HL-60 (cell line): ENCODE measurements at regions not wholly inside any gene's neighbourhood (a gene's known extent, or its start where the extent isn't known, plus 50 kb on each side); places are given as distances from the start of the nearest gene placed in this dataset.

Experiments
- DNase-seq, 2 experiments: peaks; one replicate each; pipeline ENCODE4 v3.0.0-alpha.2; 2010 to 2020; ENCODE audit warnings: low read depth in 1 of 2, low spot score in 1 of 2
- H3K27ac ChIP-seq: fragments of 250-450 bp; sonication (Bioruptor Pico); replicated peaks from 2 replicates; pipeline ENCODE4 v1.5.1; 2020; ENCODE audit warnings: mild to moderate bottlenecking, moderate library complexity
- H3K27me3 ChIP-seq: fragments of 250-450 bp; sonication (Bioruptor Pico); 2 replicates; pipeline ENCODE4 v1.5.1; 2021; ENCODE audit warnings: mild to moderate bottlenecking, moderate library complexity; ENCODE audit not compliant: insufficient read depth, poor library complexity, severe bottlenecking
- H3K4me3 ChIP-seq: replicated peaks from 2 replicates; pipeline ENCODE4 v1.5.1; 2011; ENCODE audit warnings: mild to moderate bottlenecking, control low read depth, low read length; ENCODE audit not compliant: insufficient read depth
- CTCF ChIP-seq: IDR thresholded peaks from one replicate; pipeline ENCODE4 v1.5.1; 2011; ENCODE audit warnings: low read length, control low read depth, inconsistent platforms; ENCODE audit not compliant: insufficient read depth
- GABPA ChIP-seq: IDR thresholded peaks from 2 replicates; pipeline ENCODE4 v1.6.1; 2012; ENCODE audit warnings: low read depth
- POLR2AphosphoS5 ChIP-seq: IDR thresholded peaks from 2 replicates; pipeline ENCODE4 v1.6.1; 2012; ENCODE audit warnings: low read depth
- REST ChIP-seq: IDR thresholded peaks from 2 replicates; pipeline ENCODE4 v1.6.1; 2012; ENCODE audit warnings: low read depth; ENCODE audit not compliant: insufficient replicate concordance
- SPI1 ChIP-seq: IDR thresholded peaks from 2 replicates; pipeline ENCODE4 v1.6.1; 2012; ENCODE audit warnings: low read depth, mild to moderate bottlenecking, borderline replicate concordance

- no peaks in the 10 kb centered on the region for H3K27me3 ChIP-seq
Measured at GRCh38 chr11:70606248-70606950, 208.1 kb downstream of the CTTN start.

GRCh38 chr11:70606951-70607330 is 208.6 kb downstream of the CTTN start:
- Histone ChIP-seq H3K27ac (no peak overlapping the region), H3K27me3 (no peaks in the 10 kb centered on the region), H3K4me3 (no peak overlapping the region)
- TF ChIP-seq POLR2AphosphoS5 (no peak), SPI1 (no peak), GABPA (no peak), CTCF (no peak), REST (no peak)
- DNase-seq: no peak

More at GRCh38 chr11:70606248-70606950, 208.1 kb downstream of the CTTN start:
- Histone ChIP-seq H3K27ac (no peak overlapping the region), H3K4me3 (no peak overlapping the region)
- DNase-seq: no peak
- no peak for TF ChIP-seq REST

GRCh38 chr11:70607561-70607960 is 209.2 kb downstream of the CTTN start:
- TF ChIP-seq CTCF (no peak), REST (no peak), GABPA (no peak), SPI1 (no peak), POLR2AphosphoS5 (no peak)

More at GRCh38 chr11:70607561-70607960, 209.2 kb downstream of the CTTN start:
- H3K27ac ChIP-seq: no peak overlapping the region
- no peak overlapping the region for H3K4me3 ChIP-seq
- no peaks in the 10 kb centered on the region for H3K27me3 ChIP-seq
- no peak for DNase-seq
